Fibroblast of mammary gland (primary cell): ENCODE measurements at regions not wholly inside any gene's neighbourhood (a gene's known extent, or its start where the extent isn't known, plus 50 kb on each side); places are given as distances from the start of the nearest gene placed in this dataset.

Source experiments
- DNase-seq: peaks from one replicate; pipeline ENCODE4 v3.0.0-alpha.2; 2010; ENCODE audit warnings: low read depth
- H3K4me3 ChIP-seq: 2 replicates; pipeline ENCODE4 v1.5.1; 2011; ENCODE audit warnings: low read depth, mild to moderate bottlenecking, low read length, moderate library complexity; ENCODE audit not compliant: control insufficient read depth
- CTCF ChIP-seq: conservative IDR thresholded peaks from 2 replicates; pipeline ENCODE4 v1.5.1; 2011; ENCODE audit warnings: low read depth, low read length, inconsistent platforms; ENCODE audit not compliant: control insufficient read depth, insufficient read depth

- no peak for TF ChIP-seq CTCF
- no peak for DNase-seq
- H3K4me3 ChIP-seq = no peak overlapping the region
Observed at GRCh38 chr2:128504246-128505149, 185.8 kb upstream of the HS6ST1 start.

- H3K4me3 ChIP-seq = no peak overlapping the region
- no peak for DNase-seq
- TF ChIP-seq CTCF = no peak
Observed at GRCh38 chr2:128505150-128505490, 186.5 kb upstream of the HS6ST1 start.

DNA sequence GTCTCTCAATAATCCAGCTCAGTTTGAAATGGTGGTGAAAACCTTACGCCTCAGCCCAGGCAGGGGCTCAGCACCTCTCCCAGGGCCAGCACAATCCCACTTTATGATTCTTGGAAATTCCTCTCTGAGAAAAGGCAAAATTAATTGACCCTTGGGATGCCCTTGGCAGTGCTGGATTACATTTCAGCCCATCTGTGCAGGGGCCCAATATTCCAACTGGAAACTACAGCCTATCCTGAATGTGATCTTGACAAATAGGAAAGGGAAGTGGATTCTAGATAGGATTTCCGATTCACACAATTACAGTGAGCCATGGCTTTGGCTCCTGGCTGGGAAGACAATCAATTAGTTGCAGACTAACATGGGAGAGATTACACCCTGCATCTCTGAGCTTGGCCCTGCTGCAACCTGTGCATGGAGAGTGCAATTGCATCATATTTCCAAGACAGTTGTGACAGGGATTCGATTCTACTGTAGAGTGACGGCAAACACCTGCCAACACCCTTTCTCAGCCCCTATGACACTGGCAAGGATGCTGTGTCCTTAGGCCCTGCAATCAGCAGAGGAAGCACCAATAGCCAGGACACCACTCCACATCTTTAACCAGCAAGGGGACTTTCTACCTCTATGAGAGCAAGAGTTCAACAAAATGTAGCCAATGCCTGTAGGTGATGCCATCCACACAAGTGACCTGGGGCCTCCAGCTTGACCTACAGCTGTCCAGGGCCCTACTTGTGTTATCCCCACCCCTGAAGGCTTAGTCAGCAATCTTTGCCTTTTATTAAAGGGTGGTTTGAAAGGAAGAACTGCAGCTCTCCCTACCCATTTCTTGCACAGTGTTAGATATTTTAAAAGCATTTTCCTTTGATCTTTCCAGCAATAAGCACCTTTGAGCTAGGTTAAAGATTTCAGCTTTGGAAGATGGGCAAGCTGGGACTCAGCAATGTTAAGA, 187.2 kb upstream of the HS6ST1 start:
- no peak for TF ChIP-seq CTCF
- DNase-seq = no peak
- H3K4me3 ChIP-seq = no peak overlapping the region

DNA sequence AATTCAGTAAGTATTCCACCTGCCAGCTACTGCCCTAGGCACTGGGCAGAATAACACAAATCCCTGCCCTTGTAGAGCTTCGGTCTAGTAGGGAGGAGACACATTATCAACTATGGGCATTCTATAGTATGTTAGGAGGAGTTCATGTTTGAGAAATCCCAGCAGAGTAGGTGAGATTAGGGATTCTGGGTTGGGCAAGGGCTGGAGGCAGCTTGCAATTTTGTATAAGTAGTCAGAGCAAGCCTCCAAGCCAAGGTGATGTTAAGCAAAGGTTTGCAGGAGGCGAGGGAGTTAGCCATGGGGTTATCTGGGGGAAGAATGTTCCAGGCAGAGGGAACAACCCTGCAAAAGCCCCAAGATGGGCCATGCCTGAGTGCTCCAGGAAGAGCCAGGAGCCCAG, 187.9 kb upstream of the HS6ST1 start:
- no peak for TF ChIP-seq CTCF

DNA sequence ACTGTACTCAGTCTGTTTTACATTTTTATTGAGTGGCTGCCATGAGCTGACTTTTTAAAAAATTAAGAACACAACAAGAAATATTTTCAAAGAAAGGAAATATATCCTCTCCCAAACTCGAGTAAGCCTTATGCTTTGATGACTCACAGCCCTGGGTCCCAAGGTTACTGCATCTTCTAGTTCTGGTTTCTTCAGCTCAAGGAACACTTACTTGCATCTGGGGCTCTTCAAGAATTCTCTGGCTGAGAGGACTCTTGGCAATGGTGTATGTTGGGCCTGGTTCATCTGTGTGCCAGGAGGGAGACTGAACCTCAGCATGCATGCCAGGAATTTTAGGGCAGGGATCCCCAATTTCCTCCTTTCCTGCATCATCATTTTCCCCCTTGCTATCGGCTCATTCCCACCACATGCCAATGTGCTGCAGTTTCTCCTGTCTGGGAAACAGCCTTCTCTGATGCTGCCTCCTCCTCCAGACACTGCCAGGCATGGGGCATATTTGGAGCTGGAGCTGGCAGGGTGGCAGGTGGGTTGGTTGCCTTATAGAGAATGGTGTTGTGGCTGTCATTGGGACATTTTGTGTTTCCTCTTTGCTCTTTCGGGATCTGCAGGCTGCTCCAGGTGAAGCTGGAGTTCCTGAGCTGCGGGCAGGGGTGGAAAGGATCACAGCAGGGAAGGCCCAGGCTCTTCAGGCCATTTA, 192.2 kb upstream of the HS6ST1 start:
- H3K4me3 ChIP-seq = no peak overlapping the region
- no peak for TF ChIP-seq CTCF
- DNase-seq = peak; percentile 71

More for the DNA sequence above, 187.9 kb upstream of the HS6ST1 start:
- H3K4me3 ChIP-seq = no peak overlapping the region
- DNase-seq = no peak

- no peak for TF ChIP-seq CTCF
- H3K4me3 ChIP-seq = no peak overlapping the region
- no peak for DNase-seq
Observed at GRCh38 chr2:128511731-128512378, 193.2 kb upstream of the HS6ST1 start.
